H9 (cell line): ENCODE measurements at regions not wholly inside any gene's neighbourhood (a gene's known extent, or its start where the extent isn't known, plus 50 kb on each side); places are given as distances from the start of the nearest gene placed in this dataset.

Source experiments
- DNase-seq: peaks from one replicate; pipeline ENCODE4 v3.0.0-alpha.2; 2017
- H2AFZ ChIP-seq: one replicate; pipeline ENCODE4 v1.6.1; 2013; ENCODE audit warnings: mild to moderate bottlenecking, low read length, control low read depth, moderate library complexity
- H2AK5ac ChIP-seq: 2 replicates; pipeline ENCODE4 v1.6.1; 2013; ENCODE audit warnings: low read length, control low read depth, mixed read lengths; ENCODE audit not compliant: insufficient read length
- H2BK120ac ChIP-seq: one replicate; pipeline ENCODE4 v1.6.1; 2013; ENCODE audit warnings: low read depth, mild to moderate bottlenecking, low read length, control low read depth, inconsistent platforms; ENCODE audit not compliant: poor library complexity, severe bottlenecking
- H2BK12ac ChIP-seq: 2 replicates; pipeline ENCODE4 v1.6.1; 2013; ENCODE audit warnings: low read length, control low read depth, mixed read lengths, low read depth; ENCODE audit not compliant: insufficient read length
- H2BK15ac ChIP-seq: 2 replicates; pipeline ENCODE4 v1.6.1; 2013; ENCODE audit warnings: low read depth, low read length, control low read depth
- H2BK20ac ChIP-seq: one replicate; pipeline ENCODE4 v1.6.1; 2013; ENCODE audit warnings: low read depth, mild to moderate bottlenecking, low read length, control low read depth, inconsistent platforms; ENCODE audit not compliant: poor library complexity, severe bottlenecking
- H2BK5ac ChIP-seq: 2 replicates; pipeline ENCODE4 v1.6.1; 2013; ENCODE audit warnings: low read length, control low read depth, mixed read lengths; ENCODE audit not compliant: insufficient read length
- H3K14ac ChIP-seq: 2 replicates; pipeline ENCODE4 v1.6.1; 2013; ENCODE audit warnings: low read length, control low read depth; ENCODE audit not compliant: insufficient read depth
- H3K18ac ChIP-seq: 2 replicates; pipeline ENCODE4 v1.6.1; 2013; ENCODE audit warnings: low read depth, mild to moderate bottlenecking, mixed read lengths, low read length, control low read depth; ENCODE audit not compliant: insufficient read length
- H3K23ac ChIP-seq: 2 replicates; pipeline ENCODE4 v1.6.1; 2013; ENCODE audit warnings: low read length, control low read depth, mixed read lengths, low read depth; ENCODE audit not compliant: insufficient read length
- H3K23me2 ChIP-seq: 2 replicates; pipeline ENCODE4 v1.6.1; 2013; ENCODE audit warnings: low read depth, mild to moderate bottlenecking, mixed read lengths, low read length, control low read depth; ENCODE audit not compliant: insufficient read length, poor library complexity, severe bottlenecking
- H3K27ac ChIP-seq: 2 replicates; pipeline ENCODE4 v1.5.1; 2013; ENCODE audit warnings: low read length, control low read depth, mixed read lengths, low read depth; ENCODE audit not compliant: insufficient read length
- H3K27me3 ChIP-seq: 2 replicates; pipeline ENCODE4 v1.6.1; 2013; ENCODE audit warnings: low read length, control low read depth, inconsistent platforms; ENCODE audit not compliant: insufficient read depth
- H3K4ac ChIP-seq: 2 replicates; pipeline ENCODE4 v1.6.1; 2013; ENCODE audit warnings: low read depth, mild to moderate bottlenecking, control low read depth, inconsistent platforms, low read length, moderate library complexity
- H3K4me1 ChIP-seq: 2 replicates; pipeline ENCODE4 v1.6.1; 2013; ENCODE audit warnings: low read length, control low read depth, inconsistent platforms; ENCODE audit not compliant: insufficient read depth
- H3K4me2 ChIP-seq: 2 replicates; pipeline ENCODE4 v1.6.1; 2013; ENCODE audit warnings: low read length, control low read depth, mixed read lengths; ENCODE audit not compliant: insufficient read length, insufficient read depth
- H3K56ac ChIP-seq: 2 replicates; pipeline ENCODE4 v1.6.1; 2013; ENCODE audit warnings: low read depth, mild to moderate bottlenecking, mixed read lengths, low read length, control low read depth; ENCODE audit not compliant: insufficient read length
- H3K79me1 ChIP-seq: 2 replicates; pipeline ENCODE4 v1.6.1; 2013; ENCODE audit warnings: low read depth, mild to moderate bottlenecking, moderate library complexity, low read length, control low read depth, inconsistent platforms; ENCODE audit not compliant: insufficient read depth, poor library complexity, severe bottlenecking
- H3K79me2 ChIP-seq: 2 replicates; pipeline ENCODE4 v1.6.1; 2013; ENCODE audit warnings: low read length, control low read depth, inconsistent platforms; ENCODE audit not compliant: insufficient read depth
- H3K9ac ChIP-seq: 2 replicates; pipeline ENCODE4 v1.6.1; 2013; ENCODE audit warnings: low read length, control low read depth, mixed read lengths; ENCODE audit not compliant: insufficient read length; ENCODE audit errors: extremely low read depth
- H3K9me3 ChIP-seq: one replicate; pipeline ENCODE4 v1.6.1; 2013; ENCODE audit warnings: low read depth, low read length, inconsistent platforms; ENCODE audit not compliant: control insufficient read depth
- H3T11ph ChIP-seq: one replicate; pipeline ENCODE4 v1.6.1; 2013; ENCODE audit warnings: mild to moderate bottlenecking, low read length, control low read depth, inconsistent platforms
- H4K20me1 ChIP-seq: one replicate; pipeline ENCODE4 v1.6.1; 2013; ENCODE audit not compliant: control insufficient read depth, insufficient read length, insufficient read depth
- H4K5ac ChIP-seq: 2 replicates; pipeline ENCODE4 v1.6.1; 2013; ENCODE audit warnings: low read depth, mild to moderate bottlenecking, mixed read lengths, low read length, control low read depth; ENCODE audit not compliant: insufficient read length
- H4K8ac ChIP-seq: replicated peaks from 2 replicates; pipeline ENCODE4 v1.6.1; 2013; ENCODE audit warnings: low read length, control low read depth, mixed read lengths, low read depth; ENCODE audit not compliant: insufficient read length
- H4K91ac ChIP-seq: 2 replicates; pipeline ENCODE4 v1.6.1; 2013; ENCODE audit warnings: low read depth, mild to moderate bottlenecking, moderate library complexity, mixed read lengths, low read length, control low read depth; ENCODE audit not compliant: insufficient read length
- H3K27ac Mint-ChIP-seq, 3 experiments: 2 replicates in 2 of 3; 3 replicates in 1 of 3; pipeline ENCODE4 v1.8.0; 2020 to 2021; ENCODE audit warnings: mixed read lengths in 3 of 3, mild to moderate bottlenecking in 1 of 3, moderate library complexity in 1 of 3
- H3K27me3 Mint-ChIP-seq: 2 replicates; pipeline ENCODE4 v1.8.0; 2021; ENCODE audit warnings: low read depth, mild to moderate bottlenecking, moderate library complexity, mixed read lengths
- H3K36me3 Mint-ChIP-seq, 3 experiments: 2 replicates in 2 of 3; 3 replicates in 1 of 3; pipeline ENCODE4 v1.8.0; 2020 to 2021; ENCODE audit warnings: low read depth in 3 of 3, mixed read lengths in 3 of 3; ENCODE audit not compliant: insufficient read depth in 1 of 3
- H3K4me1 Mint-ChIP-seq, 2 experiments: 2 replicates each; pipeline ENCODE4 v1.8.0; 2020; ENCODE audit warnings: mixed read lengths in 2 of 2
- H3K4me3 Mint-ChIP-seq, 2 experiments: 2 replicates in 1 of 2; 3 replicates in 1 of 2; pipeline ENCODE4 v1.8.0; 2020 to 2021; ENCODE audit warnings: mild to moderate bottlenecking in 2 of 2, mixed read lengths in 2 of 2, moderate library complexity in 1 of 2
- H3K9me3 Mint-ChIP-seq, 2 experiments: 2 replicates in 1 of 2; 3 replicates in 1 of 2; pipeline ENCODE4 v1.8.0; 2020; ENCODE audit warnings: mild to moderate bottlenecking in 2 of 2, mixed read lengths in 2 of 2, moderate library complexity in 1 of 2
- CTCF ChIP-seq: fragments of 200-600 bp; sonication (generic); conservative IDR thresholded peaks from 3 replicates; pipeline ENCODE4 v1.8.0; 2021; ENCODE audit warnings: antibody characterized with exemption, mild to moderate bottlenecking
- WGBS: extraction: QIAGEN DNeasy Blood & Tissue Kit; methylation state at CpG from one replicate; pipeline ENCODE4 v1.1.7; 2013; ENCODE audit warnings: missing lambda C conversion rate, low lambda C conversion rate, mixed read lengths; ENCODE audit not compliant: insufficient read length; ENCODE audit errors: extremely low coverage; 5-methylcytosine and 5-hydroxymethylcytosine counted together

- no peak overlapping the region for H4K5ac ChIP-seq
- no peak overlapping the region for H3K4ac ChIP-seq
- H3K23ac ChIP-seq, result no peak overlapping the region
- H3K23me2 ChIP-seq, result no peaks in the 10 kb centered on the region
- no peak overlapping the region for H2BK5ac ChIP-seq
- H3K79me2 ChIP-seq, result no peaks in the 10 kb centered on the region
- peaks cover 13 to 14% of the 10 kb centered on the region in 2 experiments for H3K4me1 Mint-ChIP-seq
- no peak overlapping the region for H2BK20ac ChIP-seq
- no peak overlapping the region for H3K56ac ChIP-seq
- no peak; the same call in 2 of the 3 replicates for TF ChIP-seq CTCF
- H3T11ph ChIP-seq, result no peak overlapping the region
- no peaks in the 10 kb centered on the region for H3K9me3 ChIP-seq
- no peak for DNase-seq
- no peaks in the 10 kb centered on the region for H3K4me1 ChIP-seq
- H3K18ac ChIP-seq, result no peak overlapping the region
- no peak overlapping the region for H3K27ac Mint-ChIP-seq
- no peaks in the 10 kb centered on the region for H3K9me3 Mint-ChIP-seq
- H2BK12ac ChIP-seq, result no peak overlapping the region
- H2AK5ac ChIP-seq, result no peak overlapping the region
- H4K20me1 ChIP-seq, result no peaks in the 10 kb centered on the region
- H4K91ac ChIP-seq, result no peak overlapping the region
- H2BK120ac ChIP-seq, result no peak overlapping the region
- no CpG with 5 or more reads among the region's 4 CpGs for WGBS
- no peaks in the 10 kb centered on the region; a peak in 1 of 7 replicates for H3K36me3 Mint-ChIP-seq
- H3K4me2 ChIP-seq, result no peak overlapping the region
- no peak overlapping the region for H3K9ac ChIP-seq
- no peaks in the 10 kb centered on the region for H3K79me1 ChIP-seq
- H2AFZ ChIP-seq, result no peak overlapping the region
- H3K4me3 Mint-ChIP-seq, result no peak overlapping the region
- no peaks in the 10 kb centered on the region for H3K27me3 ChIP-seq
- no peak overlapping the region for H4K8ac ChIP-seq
- no peak overlapping the region for H2BK15ac ChIP-seq
- H3K27ac ChIP-seq, result no peak overlapping the region
- H3K14ac ChIP-seq, result no peak overlapping the region
- no peaks in the 10 kb centered on the region for H3K27me3 Mint-ChIP-seq
Measured at GRCh38 chr3:5583920-5584319, 396.4 kb downstream of the EDEM1 start.
